A549 (cell line): ENCODE measurements at regions not wholly inside any gene's neighbourhood (a gene's known extent, or its start where the extent isn't known, plus 50 kb on each side); places are given as distances from the start of the nearest gene placed in this dataset.

Experiments
- CHD2 ChIP-seq: fragments of 150-350 bp; IDR thresholded peaks from 2 replicates; pipeline ENCODE4 v1.6.1; 2014; ENCODE audit warnings: low read length; ENCODE audit not compliant: partially characterized antibody
- CTCF ChIP-seq: fragments of >200 bp; sonication (Bioruptor Twin); formaldehyde crosslinking; IDR thresholded peaks from 3 replicates; pipeline ENCODE4 v1.5.1; 2016
- HOXA7 ChIP-seq: fragments of 250-450 bp; sonication (Bioruptor Pico); IDR thresholded peaks from 2 replicates; pipeline ENCODE4 v1.5.0; 2020; ENCODE audit warnings: mild to moderate bottlenecking, moderate library complexity
- KDM1A ChIP-seq: fragments of 200-600 bp; sonication (generic); IDR thresholded peaks from 2 replicates; pipeline ENCODE4 v1.6.1; 2016; ENCODE audit warnings: low read depth, mild to moderate bottlenecking
- MAFK ChIP-seq: fragments of 450-650 bp; IDR thresholded peaks from 2 replicates; pipeline ENCODE4 v1.6.1; 2014; ENCODE audit not compliant: partially characterized antibody
- POLR2A ChIP-seq: IDR thresholded peaks from 2 replicates; pipeline ENCODE4 v1.6.1; 2012; ENCODE audit warnings: mild to moderate bottlenecking, low read length
- RFX5 ChIP-seq: fragments of 450-650 bp; IDR thresholded peaks from 2 replicates; pipeline ENCODE4 v1.7.1; 2014; ENCODE audit warnings: antibody characterized with exemption, mild to moderate bottlenecking, moderate library complexity
- USF2 ChIP-seq: fragments of 450-650 bp; IDR thresholded peaks from 2 replicates; pipeline ENCODE4 v1.6.1; 2014; ENCODE audit warnings: antibody characterized with exemption

GRCh38 chr18:10147226-10147625 lies 233.4 kb downstream of the VAPA start:
- TF ChIP-seq CTCF (no peak), HOXA7 (CRISPR knock-in tag) (no peak), CHD2 (no peak), USF2 (no peak), MAFK (no peak), KDM1A (no peak), RFX5 (no peak), POLR2A (no peak)
